Activated naive CD8-positive, alpha-beta T cell treated with anti-CD3 and anti-CD28 coated beads, Interleukin-2, amount 50 U/mL, for 16 hours (primary cell): ENCODE measurements at regions not wholly inside any gene's neighbourhood (a gene's known extent, or its start where the extent isn't known, plus 50 kb on each side); places are given as distances from the start of the nearest gene placed in this dataset.

Experiments
- DNase-seq: peaks from one replicate; pipeline ENCODE4 v3.0.0-alpha.2; 2020; ENCODE audit warnings: low read depth, low spot score

DNA sequence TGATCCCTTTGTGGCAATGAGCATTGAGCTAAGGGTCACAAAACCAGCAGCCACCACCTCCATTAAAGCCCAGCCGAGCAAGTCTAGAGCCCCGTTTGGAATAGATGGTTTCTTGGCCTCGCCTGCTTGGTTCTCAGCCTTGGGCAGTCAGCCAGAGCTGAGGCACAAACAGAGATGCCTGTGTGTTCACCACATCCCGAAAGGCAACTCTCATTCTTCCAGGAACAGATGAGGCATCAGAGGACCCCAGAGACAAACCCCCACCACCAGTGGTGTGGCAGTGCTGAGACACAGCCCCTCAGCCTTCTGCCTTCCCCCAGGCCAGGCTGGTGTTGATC is 203.3 kb upstream of the ZMIZ1 start:
- DNase-seq, result no peak

DNA sequence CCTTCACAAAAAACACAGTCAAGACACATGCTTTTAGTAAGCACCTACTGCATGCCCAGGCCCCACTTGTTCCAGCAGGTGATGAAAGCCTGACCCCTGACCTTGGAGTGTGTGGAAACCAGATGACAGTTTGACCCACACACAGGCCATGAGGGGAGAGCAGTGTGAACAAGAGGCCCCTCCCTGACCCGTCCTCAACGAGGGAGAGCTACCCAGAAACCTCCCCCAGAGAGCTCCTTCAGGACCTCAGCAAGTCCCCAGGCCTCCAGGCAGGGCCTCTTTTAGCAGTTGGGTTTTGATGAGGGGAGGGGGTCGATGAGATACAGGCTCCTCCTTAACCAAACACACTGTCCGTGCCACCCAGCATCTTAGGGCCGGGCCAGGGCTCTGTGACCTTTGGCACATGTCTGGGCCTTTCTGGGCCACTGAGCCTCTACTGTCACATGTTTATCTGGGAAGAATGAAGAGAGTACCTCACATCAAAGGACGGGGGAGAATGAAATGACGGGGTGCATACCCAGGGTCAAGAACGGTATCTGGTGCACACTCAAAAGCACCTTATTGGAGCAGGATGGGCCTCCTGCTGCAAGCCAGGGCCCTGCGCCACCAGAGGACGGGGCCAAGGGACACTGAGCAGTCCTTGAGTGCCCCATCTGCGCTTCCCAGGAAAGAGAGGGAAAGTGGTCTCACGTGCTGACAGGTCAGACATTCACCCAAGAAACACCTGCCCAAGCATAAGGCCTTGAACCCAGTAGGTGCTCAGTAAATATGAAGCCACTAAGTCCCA is 202.6 kb upstream of the ZMIZ1 start:
- DNase-seq, result no peak

DNA sequence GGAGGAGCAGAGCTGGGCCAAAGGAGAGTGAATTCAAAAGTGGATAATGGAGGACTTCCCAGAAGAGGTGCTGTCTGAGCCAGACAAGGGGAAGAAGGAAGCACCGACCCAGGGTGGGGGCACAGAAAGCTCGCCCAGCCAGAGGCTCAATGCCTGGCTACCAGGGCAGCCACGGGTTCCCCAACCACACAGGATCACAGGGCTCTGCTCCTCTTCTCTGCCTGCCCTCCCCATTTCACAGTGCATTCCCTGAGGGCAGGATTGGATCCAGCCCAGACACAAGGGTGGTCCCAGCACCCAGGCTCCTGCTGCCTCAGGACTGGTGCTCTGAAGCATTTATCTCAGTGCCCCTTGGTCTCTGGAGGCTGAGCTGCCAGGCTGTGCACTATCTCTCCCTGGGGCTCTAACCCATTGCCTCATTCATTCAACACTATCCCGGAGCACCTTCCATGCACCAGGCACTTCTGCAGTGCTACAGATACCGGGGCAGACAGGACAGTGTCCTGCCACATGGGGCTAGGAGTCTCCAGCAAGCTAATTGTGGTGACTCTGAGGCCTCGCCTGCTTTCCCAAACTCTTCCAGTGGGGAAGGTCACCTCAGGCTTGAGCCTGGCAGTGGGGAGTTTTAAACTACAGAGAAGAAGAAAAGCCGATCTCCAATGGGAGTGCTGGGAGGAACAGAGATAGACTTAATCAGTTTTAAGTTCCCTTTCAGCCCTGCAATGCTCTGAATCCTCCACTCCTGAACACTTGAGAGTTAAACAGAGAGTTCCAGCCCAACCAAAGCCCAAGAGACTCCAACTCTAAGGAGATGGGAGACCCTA is 201.8 kb upstream of the ZMIZ1 start:
- DNase-seq, result no peak

DNA sequence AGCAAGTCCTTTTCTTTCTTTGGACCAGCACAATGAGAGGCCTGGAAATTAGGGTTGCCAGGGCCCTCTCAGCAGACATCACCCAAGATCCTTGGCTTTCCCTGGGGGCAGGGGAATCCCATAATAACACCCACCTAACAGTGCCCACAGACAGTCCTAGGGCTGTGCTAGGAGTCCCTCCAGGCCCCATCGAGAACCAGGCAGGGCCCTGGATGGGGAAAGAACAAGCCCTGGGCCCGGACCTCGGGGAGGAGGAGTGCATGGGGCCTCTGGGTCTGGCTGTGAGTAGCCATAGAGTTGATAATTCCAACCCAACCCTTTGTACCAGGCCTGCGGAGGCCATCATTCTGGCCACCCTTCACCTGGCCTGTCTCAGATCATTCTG is 201.2 kb upstream of the ZMIZ1 start:
- DNase-seq, result no peak

- DNase-seq, result no peak
Measured at GRCh38 chr10:78868048-78868447, 200.7 kb upstream of the ZMIZ1 start.

GRCh38 chr10:78868456-78868855 is 200.3 kb upstream of the ZMIZ1 start:
- DNase-seq, result no peak

GRCh38 chr10:78868861-78869260 is 199.9 kb upstream of the ZMIZ1 start:
- DNase-seq, result no peak

DNA sequence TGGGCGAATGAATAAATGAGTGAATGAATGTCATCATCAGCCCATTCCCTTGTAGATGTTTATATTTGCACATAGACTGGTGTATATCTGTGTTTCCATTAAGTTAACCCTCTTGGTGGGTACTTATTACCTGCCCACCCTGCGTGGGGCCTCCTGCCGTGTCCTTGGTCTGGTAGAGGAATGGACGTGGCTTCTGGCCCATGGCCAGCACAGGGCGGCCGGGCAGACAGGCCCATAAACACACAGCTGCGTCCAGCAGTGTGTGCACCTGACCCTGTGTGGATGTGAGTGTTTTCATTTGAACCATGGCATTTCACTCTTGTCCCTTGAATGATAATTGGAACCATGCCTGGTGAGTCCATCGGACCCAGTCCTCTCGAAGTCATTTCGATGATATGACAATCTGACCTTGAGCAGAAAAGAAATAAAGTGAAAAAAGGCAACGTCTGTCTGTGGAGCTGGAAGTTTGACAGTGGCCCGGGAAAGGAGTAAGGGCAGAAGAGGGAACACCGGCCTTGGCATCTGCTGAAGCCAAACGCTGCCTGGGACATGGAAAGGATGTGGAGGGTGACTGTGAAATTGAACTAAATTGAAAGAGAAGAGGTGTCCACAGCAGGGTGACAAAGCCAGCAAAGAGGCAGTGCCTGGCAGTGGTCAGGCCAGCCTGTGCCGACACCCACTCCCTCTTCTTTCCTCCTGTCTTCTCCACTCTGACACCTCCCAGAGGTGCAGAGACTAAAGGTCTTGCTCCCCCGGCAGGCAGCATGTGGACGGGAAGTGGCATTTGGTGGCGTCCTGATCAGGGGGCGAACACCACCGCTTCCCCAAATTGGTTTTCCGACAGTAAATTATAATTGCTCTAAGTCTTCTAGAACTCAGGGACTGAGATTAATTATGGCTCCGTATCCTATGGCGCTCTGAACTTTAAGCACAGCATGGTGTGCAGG is 199.0 kb upstream of the ZMIZ1 start:
- DNase-seq, result no peak

DNA sequence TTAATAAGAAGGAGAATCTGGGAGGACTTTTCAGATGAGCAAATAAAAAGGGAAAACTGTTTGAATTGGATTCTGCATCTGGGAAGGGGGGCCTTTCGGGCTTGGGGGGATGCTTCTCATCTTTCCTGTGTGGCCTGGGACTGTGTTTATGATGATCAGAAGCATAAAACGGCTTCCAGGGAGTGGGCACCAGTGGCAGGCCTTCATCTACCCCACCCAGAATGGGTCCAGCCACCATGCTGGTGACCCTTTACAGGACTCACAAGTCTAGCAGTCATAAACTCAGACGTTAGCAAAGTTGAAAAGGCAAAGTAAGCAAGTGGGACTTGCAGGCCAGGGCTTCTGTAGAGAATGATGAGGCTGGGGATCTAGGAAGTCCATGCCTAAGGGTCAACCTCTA is 198.3 kb upstream of the ZMIZ1 start:
- no peak for DNase-seq

- no peak for DNase-seq
Measured at GRCh38 chr10:78871796-78872195, 197.0 kb upstream of the ZMIZ1 start.

DNA sequence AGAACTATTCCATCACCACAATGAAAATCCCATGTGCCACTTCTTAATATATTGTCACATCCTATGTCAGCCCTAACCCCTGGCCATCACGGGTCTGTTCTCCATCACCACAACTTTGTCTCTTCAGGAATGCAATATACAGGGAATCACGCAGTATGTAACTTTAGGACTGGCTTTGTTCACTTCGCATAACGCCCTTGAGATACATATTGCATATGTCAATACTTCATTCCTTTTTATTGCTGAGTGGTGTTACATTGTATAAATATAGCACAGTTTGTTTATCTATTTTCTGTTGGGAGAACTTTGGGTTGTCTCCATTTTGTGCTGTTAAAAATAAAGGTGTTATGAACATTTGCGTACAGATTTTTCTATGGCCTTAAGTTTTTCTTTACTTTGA is 195.4 kb upstream of the ZMIZ1 start:
- no peak for DNase-seq

DNA sequence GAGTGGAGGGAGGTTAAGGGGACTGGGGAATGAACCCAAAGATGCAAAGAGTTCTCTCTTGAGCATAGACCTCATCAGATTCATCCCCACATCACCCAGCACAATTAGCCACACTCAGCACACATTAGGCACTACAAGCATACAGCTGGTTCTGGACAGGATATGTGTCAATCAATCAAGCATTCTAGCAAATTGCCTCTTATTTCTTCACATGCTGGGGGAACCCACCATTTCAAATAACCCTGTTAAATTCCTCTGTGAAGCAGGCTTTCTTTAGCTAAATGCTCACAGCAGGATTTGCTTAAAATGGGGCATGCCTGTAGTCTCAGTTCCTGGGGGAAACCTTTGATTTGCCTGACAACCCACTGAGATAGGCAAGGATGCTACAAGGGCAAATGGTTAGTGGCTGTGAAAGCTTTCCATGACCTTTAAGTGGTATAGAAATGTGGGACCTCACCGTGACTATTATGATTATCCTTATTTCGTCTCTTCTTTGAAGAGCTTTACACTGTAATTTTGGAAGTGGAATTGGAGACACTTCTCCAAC is 193.4 kb upstream of the ZMIZ1 start:
- no peak for DNase-seq

- DNase-seq, result no peak
Measured at GRCh38 chr10:78875932-78876331, 192.8 kb upstream of the ZMIZ1 start.

DNA sequence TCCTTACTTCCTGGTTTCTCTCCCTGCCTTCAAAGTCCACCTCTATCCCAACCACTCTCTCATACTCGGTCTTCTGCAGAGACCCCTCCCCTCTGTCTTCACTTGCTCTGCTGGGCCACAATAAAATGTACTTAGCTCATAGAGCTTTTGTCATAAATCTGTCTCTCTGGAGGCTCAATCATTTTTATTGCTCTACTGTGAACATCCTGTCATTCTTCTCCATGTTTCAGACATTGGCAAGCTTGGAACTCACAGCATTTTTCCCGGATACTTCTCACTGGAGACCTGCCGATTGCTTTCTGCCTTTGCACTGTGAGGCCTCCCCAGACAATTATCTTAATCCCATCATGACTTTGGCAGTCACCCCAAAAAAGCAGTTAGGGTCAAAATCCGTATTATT is 192.3 kb upstream of the ZMIZ1 start:
- no peak for DNase-seq

DNA sequence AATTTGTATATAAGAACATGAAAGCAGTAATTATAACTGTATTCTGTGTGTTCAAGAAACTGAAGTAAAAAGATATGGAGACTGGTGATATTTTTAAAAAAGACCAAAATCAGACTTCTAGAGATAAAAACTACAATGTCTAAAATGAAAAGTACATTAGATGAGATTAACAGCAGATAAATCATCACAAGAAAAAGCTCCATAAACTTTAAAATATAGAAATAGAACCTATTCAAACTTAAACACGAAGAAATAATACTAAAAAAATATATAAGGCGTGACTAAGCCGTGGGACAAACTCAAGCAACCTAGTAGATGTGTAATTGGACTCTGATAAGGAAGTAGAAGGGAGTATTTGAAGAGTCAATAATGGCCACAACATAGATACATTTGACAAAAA is 189.1 kb upstream of the ZMIZ1 start:
- DNase-seq, result no peak

DNA sequence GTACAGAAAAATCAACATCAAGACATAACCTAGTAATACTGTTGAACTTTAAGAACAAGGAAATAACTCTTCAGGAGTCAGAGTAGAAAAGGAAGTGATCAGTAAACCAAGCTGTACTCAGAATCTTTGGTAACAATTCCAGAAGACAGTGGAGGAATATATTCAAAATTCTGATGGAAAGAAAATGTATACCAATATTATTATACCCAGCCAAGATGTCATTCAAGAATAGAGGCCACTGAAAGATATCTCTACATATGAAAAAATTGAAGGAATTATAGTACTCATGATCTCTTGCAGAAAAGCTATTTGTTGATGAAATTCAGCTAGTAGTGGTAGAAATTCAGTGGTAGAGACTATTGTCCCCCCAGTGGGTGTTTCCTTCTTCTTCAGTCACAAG is 182.6 kb upstream of the ZMIZ1 start:
- DNase-seq, result no peak

GRCh38 chr10:78889536-78890063 is 179.2 kb upstream of the ZMIZ1 start:
- DNase-seq, result no peak

DNA sequence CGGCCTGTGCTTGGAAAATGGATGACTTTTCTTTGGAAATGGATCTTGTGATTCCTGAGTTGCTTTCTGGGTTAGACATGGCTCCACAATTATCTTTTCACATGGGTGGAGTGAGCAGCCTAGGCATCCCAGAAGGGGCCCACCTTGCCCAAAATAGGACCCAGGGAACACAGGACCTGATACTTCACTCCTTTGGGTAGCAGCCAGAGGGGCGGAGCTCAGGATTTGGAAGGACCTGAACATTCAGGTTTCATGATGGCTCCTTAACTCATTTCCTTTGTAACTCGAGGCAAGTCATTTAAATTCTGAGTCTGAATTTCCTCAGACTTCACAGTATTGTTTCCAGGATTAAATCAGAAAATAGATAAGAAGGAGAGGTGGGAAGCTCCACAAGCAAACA is 178.3 kb upstream of the ZMIZ1 start:
- no peak for DNase-seq

DNA sequence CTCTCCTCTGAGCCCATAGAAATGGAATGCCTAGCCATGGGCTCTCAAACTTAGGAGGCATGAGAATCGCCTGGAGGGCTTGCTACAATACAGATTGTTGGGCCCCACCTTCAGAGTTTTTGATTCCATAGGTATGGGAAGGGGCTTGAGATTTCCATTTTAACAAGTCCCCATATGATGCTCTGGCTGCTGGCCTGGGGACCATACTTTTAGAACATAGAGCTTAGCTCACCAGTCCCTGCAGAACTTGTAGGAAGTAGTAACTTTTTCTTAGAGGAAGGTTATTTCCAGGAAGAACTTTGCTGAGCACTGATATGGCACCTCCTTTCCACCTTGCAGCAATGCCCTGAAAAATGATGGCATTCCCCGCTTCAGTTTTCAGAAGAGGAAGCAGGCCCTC is 177.0 kb upstream of the ZMIZ1 start:
- DNase-seq, result no peak

GRCh38 chr10:78892338-78893176 is 176.2 kb upstream of the ZMIZ1 start:
- DNase-seq, result no peak

DNA sequence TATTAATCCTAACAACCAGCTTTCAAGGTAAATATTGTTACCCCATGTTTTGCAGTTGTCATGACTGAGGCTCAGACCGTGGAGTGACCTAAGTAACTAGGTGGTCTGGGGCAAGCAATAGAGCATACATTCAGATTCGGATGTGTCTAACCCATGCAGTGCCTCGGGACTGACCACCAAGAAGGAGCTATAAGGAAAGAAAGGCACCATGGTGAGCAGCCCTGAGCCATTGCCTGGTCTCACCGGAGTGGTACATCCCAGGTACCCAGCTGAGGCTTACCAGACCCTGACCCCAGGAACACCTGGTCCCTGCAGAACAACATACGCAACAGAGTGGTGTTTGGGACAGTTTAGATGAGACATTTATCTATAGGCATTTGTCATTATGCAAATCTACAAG is 175.5 kb upstream of the ZMIZ1 start:
- DNase-seq, result no peak
